ENCODE measurements at regions not wholly inside any gene's neighbourhood (a gene's known extent, or its start where the extent isn't known, plus 50 kb on each side); places are given as distances from the start of the nearest gene placed in this dataset.

DNA sequence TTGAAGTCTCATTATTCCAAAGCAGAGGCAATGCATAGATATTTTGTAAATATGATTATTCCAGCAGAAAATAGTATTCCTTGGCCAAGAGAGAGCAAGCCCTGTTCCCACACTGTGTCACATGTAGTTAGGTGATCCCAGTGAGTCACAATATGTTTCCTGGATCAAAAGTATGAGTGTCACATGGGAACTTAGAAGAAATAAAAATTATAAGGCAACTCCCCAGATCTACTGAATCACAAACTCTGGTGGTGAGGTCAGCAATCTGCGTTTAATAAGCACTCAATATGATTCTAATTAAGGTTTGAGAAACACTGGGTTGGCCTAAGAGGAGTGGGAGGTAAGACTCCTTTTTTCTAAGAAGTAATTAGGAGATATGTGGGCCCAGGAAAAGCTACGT, 1504.5 kb upstream of the PCDH20 start:
- no peaks in the 10 kb centered on the region for H3K79me2 ChIP-seq (replicated peaks; ENCODE audit: insufficient read depth)
- no peaks in the 10 kb centered on the region for H3K27me3 Mint-ChIP-seq (ENCODE audit: insufficient read depth, low read depth, poor library complexity)
- no peaks in the 10 kb centered on the region for H3K27me3 ChIP-seq (ENCODE audit: insufficient read depth)
- no peaks in the 10 kb centered on the region; the same call in 2 of the 3 replicates for H3K9me3 Mint-ChIP-seq
- TF ChIP-seq, protein P1, sequence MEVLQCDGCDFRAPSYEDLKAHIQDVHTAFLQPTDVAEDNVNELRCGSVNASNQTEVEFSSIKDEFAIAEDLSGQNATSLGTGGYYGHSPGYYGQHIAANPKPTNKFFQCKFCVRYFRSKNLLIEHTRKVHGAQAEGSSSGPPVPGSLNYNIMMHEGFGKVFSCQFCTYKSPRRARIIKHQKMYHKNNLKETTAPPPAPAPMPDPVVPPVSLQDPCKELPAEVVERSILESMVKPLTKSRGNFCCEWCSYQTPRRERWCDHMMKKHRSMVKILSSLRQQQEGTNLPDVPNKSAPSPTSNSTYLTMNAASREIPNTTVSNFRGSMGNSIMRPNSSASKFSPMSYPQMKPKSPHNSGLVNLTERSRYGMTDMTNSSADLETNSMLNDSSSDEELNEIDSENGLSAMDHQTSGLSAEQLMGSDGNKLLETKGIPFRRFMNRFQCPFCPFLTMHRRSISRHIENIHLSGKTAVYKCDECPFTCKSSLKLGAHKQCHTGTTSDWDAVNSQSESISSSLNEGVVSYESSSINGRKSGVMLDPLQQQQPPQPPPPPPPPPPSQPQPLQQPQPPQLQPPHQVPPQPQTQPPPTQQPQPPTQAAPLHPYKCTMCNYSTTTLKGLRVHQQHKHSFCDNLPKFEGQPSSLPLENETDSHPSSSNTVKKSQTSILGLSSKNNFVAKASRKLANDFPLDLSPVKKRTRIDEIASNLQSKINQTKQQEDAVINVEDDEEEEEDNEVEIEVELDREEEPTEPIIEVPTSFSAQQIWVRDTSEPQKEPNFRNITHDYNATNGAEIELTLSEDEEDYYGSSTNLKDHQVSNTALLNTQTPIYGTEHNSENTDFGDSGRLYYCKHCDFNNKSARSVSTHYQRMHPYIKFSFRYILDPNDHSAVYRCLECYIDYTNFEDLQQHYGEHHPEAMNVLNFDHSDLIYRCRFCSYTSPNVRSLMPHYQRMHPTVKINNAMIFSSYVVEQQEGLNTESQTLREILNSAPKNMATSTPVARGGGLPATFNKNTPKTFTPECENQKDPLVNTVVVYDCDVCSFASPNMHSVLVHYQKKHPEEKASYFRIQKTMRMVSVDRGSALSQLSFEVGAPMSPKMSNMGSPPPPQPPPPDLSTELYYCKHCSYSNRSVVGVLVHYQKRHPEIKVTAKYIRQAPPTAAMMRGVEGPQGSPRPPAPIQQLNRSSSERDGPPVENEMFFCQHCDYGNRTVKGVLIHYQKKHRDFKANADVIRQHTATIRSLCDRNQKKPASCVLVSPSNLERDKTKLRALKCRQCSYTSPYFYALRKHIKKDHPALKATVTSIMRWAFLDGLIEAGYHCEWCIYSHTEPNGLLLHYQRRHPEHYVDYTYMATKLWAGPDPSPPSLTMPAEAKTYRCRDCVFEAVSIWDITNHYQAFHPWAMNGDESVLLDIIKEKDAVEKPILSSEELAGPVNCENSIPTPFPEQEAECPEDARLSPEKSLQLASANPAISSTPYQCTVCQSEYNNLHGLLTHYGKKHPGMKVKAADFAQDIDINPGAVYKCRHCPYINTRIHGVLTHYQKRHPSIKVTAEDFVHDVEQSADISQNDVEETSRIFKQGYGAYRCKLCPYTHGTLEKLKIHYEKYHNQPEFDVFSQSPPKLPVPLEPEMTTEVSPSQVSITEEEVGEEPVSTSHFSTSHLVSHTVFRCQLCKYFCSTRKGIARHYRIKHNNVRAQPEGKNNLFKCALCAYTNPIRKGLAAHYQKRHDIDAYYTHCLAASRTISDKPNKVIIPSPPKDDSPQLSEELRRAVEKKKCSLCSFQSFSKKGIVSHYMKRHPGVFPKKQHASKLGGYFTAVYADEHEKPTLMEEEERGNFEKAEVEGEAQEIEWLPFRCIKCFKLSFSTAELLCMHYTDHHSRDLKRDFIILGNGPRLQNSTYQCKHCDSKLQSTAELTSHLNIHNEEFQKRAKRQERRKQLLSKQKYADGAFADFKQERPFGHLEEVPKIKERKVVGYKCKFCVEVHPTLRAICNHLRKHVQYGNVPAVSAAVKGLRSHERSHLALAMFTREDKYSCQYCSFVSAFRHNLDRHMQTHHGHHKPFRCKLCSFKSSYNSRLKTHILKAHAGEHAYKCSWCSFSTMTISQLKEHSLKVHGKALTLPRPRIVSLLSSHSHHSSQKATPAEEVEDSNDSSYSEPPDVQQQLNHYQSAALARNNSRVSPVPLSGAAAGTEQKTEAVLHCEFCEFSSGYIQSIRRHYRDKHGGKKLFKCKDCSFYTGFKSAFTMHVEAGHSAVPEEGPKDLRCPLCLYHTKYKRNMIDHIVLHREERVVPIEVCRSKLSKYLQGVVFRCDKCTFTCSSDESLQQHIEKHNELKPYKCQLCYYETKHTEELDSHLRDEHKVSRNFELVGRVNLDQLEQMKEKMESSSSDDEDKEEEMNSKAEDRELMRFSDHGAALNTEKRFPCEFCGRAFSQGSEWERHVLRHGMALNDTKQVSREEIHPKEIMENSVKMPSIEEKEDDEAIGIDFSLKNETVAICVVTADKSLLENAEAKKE (CRISPR knock-in tag; IDR thresholded peaks at IDR 0.05) = no peak
- TF ChIP-seq ZNF114 (CRISPR knock-in tag; IDR thresholded peaks at IDR 0.05) (no peak), CTCF (conservative IDR thresholded peaks at IDR 0.05; ENCODE audit: low read depth in 2 of 2) (no peak), EZH2phosphoT487 (IDR thresholded peaks at IDR 0.05; ENCODE audit: unreplicated experiment) (no peak), REST (IDR thresholded peaks at IDR 0.05; ENCODE audit: unreplicated experiment) (no peak), ETS1 (IDR thresholded peaks at IDR 0.05) (no peak), ZNF331 (CRISPR knock-in tag; IDR thresholded peaks at IDR 0.05; ENCODE audit: low read depth) (no peak)
- no peaks in the 10 kb centered on the region for H3K36me3 ChIP-seq (ENCODE audit: insufficient read depth)
- H4K20me1 ChIP-seq (replicated peaks; ENCODE audit: insufficient read depth) = no peaks in the 10 kb centered on the region
- no peak overlapping the region for H3K27ac Mint-ChIP-seq
- ATAC-seq (no peak), DNase-seq (ENCODE audit: low spot score) (no peak)
- no peaks in the 10 kb centered on the region for H3K4me1 Mint-ChIP-seq
- H3K4me3 ChIP-seq = no peak overlapping the region
- no peaks in the 10 kb centered on the region for H3K4me1 ChIP-seq (ENCODE audit: insufficient read depth)
- H3K27ac ChIP-seq (ENCODE audit: low read depth) = no peak overlapping the region
- H3K36me3 Mint-ChIP-seq (ENCODE audit: low read depth) = no peaks in the 10 kb centered on the region
- H3K4me2 ChIP-seq = no peak overlapping the region
- no peaks in the 10 kb centered on the region for H3K9me2 ChIP-seq (ENCODE audit: insufficient read depth)
- no peak overlapping the region for H3K4me3 Mint-ChIP-seq
- no peaks in the 10 kb centered on the region for H3F3A ChIP-seq (replicated peaks; ENCODE audit: low read depth)
- no peak overlapping the region for H2AFZ ChIP-seq

Data from GM23338 (cell line).